Fibroblast of lung (primary cell): ENCODE measurements at regions not wholly inside any gene's neighbourhood (a gene's known extent, or its start where the extent isn't known, plus 50 kb on each side); places are given as distances from the start of the nearest gene placed in this dataset.
A peak's percentile ranks its signal among the peaks of the same experiment; 100 is the strongest.

Experiments
- DNase-seq, 2 donors: peaks; one replicate each; pipeline versions ENCODE4 v3.0.0 to v3.0.0-alpha.2; 2010; ENCODE audit warnings: low read depth in 2 of 2
- H2AFZ ChIP-seq: 2 replicates; pipeline ENCODE4 v1.5.1; 2012; ENCODE audit warnings: low read length, control low read depth, inconsistent platforms
- H3K27ac ChIP-seq: 2 replicates; pipeline ENCODE4 v1.5.1; 2011; ENCODE audit warnings: low read length, control low read depth; ENCODE audit not compliant: insufficient read depth
- H3K27me3 ChIP-seq: 2 replicates; pipeline ENCODE4 v1.5.1; 2011; ENCODE audit warnings: mild to moderate bottlenecking, low read length; ENCODE audit not compliant: control insufficient read depth, insufficient read depth
- H3K36me3 ChIP-seq: 2 replicates; pipeline ENCODE4 v1.5.1; 2011; ENCODE audit warnings: low read length; ENCODE audit not compliant: control insufficient read depth, insufficient read depth
- H3K4me1 ChIP-seq: 2 replicates; pipeline ENCODE4 v1.5.1; 2011; ENCODE audit warnings: low read length; ENCODE audit not compliant: control insufficient read depth, insufficient read depth; ENCODE audit errors: extremely low read depth
- H3K4me2 ChIP-seq: 2 replicates; pipeline ENCODE4 v1.5.1; 2011; ENCODE audit warnings: low read length, control low read depth; ENCODE audit not compliant: insufficient read depth; ENCODE audit errors: extremely low read depth
- H3K4me3 ChIP-seq, 4 experiments: fragments of 200-600 bp in 1 of 4; sonication (generic) in 1 of 4; replicated peaks in 1 of 4; 2 replicates each; pipeline ENCODE4 v1.5.1; 2011 to 2016; ENCODE audit warnings: low read length in 4 of 4, low read depth in 3 of 4, mild to moderate bottlenecking in 3 of 4, control low read depth in 2 of 4, inconsistent platforms in 1 of 4, mixed read lengths in 1 of 4; ENCODE audit not compliant: insufficient read depth in 1 of 4; ENCODE audit errors: control extremely low read depth in 1 of 4
- H3K79me2 ChIP-seq: 2 replicates; pipeline ENCODE4 v1.5.1; 2012; ENCODE audit warnings: mild to moderate bottlenecking, low read length, inconsistent platforms; ENCODE audit not compliant: control insufficient read depth, insufficient read depth
- H3K9ac ChIP-seq: 2 replicates; pipeline ENCODE4 v1.5.1; 2011; ENCODE audit warnings: mild to moderate bottlenecking, low read length, control low read depth; ENCODE audit not compliant: insufficient read depth
- H3K9me3 ChIP-seq: 2 replicates; pipeline ENCODE4 v1.5.1; 2012; ENCODE audit warnings: low read depth, low read length; ENCODE audit not compliant: control insufficient read depth, insufficient read depth
- H4K20me1 ChIP-seq: 2 replicates; pipeline ENCODE4 v1.5.1; 2011; ENCODE audit warnings: low read length; ENCODE audit not compliant: control insufficient read depth, insufficient read depth; ENCODE audit errors: extremely low read depth
- CTCF ChIP-seq, 2 donors: IDR thresholded peaks in 1 of 2; conservative IDR thresholded peaks in 1 of 2; 1 replicate in 1 of 2; 2 replicates in 1 of 2; pipeline ENCODE4 v1.5.1; 2011 to 2012; ENCODE audit warnings: low read length in 2 of 2, control low read depth in 1 of 2, inconsistent platforms in 1 of 2, low read depth in 1 of 2, mild to moderate bottlenecking in 1 of 2
- EZH2 ChIP-seq: IDR thresholded peaks from 2 replicates; pipeline ENCODE4 v1.5.1; 2012; ENCODE audit warnings: low read length, control low read depth, mild to moderate bottlenecking; ENCODE audit errors: missing control alignments

GRCh38 chr9:119836036-119836435 is 466.8 kb upstream of the BRINP1 start:
- Histone ChIP-seq H3K36me3 (no peaks in the 10 kb centered on the region), H3K4me1 (no peaks in the 10 kb centered on the region), H3K27me3 (no peaks in the 10 kb centered on the region), H3K27ac (no peak overlapping the region), H2AFZ (no peak overlapping the region), H3K4me2 (no peak overlapping the region), H4K20me1 (no peaks in the 10 kb centered on the region), H3K9me3 (no peaks in the 10 kb centered on the region), H3K4me3 (no peak overlapping the region), H3K9ac (no peak overlapping the region), H3K79me2 (no peaks in the 10 kb centered on the region)
- peak in 1 of 2 donors; percentile 8 for DNase-seq
- TF ChIP-seq EZH2 (no peak), CTCF (conservative IDR thresholded peaks at IDR 0.05 in 1 of 2, IDR thresholded peaks at IDR 0.05 in 1 of 2; ENCODE audit: low read depth in 1 of 2, low read length in 2 of 2) (no peak)

GRCh38 chr9:119834064-119834620 is 464.9 kb upstream of the BRINP1 start:
- no peaks in the 10 kb centered on the region for H3K36me3 ChIP-seq
- no peaks in the 10 kb centered on the region for H3K9me3 ChIP-seq
- no peak overlapping the region for H2AFZ ChIP-seq
- no peaks in the 10 kb centered on the region for H4K20me1 ChIP-seq
- H3K27ac ChIP-seq = no peak overlapping the region
- H3K9ac ChIP-seq = no peak overlapping the region
- H3K79me2 ChIP-seq = no peaks in the 10 kb centered on the region
- no peaks in the 10 kb centered on the region for H3K27me3 ChIP-seq
- DNase-seq = no peak
- no peak overlapping the region for H3K4me2 ChIP-seq
- no peaks in the 10 kb centered on the region for H3K4me1 ChIP-seq
- H3K4me3 ChIP-seq = no peak overlapping the region
- TF ChIP-seq CTCF (conservative IDR thresholded peaks at IDR 0.05 in 1 of 2, IDR thresholded peaks at IDR 0.05 in 1 of 2; ENCODE audit: low read depth in 1 of 2, low read length in 2 of 2) (no peak), EZH2 (no peak)

- no peak for DNase-seq
- Histone ChIP-seq H3K36me3 (no peaks in the 10 kb centered on the region), H3K27ac (no peak overlapping the region), H3K27me3 (no peaks in the 10 kb centered on the region), H3K9me3 (no peaks in the 10 kb centered on the region), H3K9ac (no peak overlapping the region), H3K4me2 (no peak overlapping the region), H4K20me1 (no peaks in the 10 kb centered on the region), H2AFZ (no peak overlapping the region), H3K79me2 (no peaks in the 10 kb centered on the region), H3K4me3 (no peak overlapping the region), H3K4me1 (no peaks in the 10 kb centered on the region)
- TF ChIP-seq CTCF (conservative IDR thresholded peaks at IDR 0.05 in 1 of 2, IDR thresholded peaks at IDR 0.05 in 1 of 2; ENCODE audit: low read depth in 1 of 2, low read length in 2 of 2) = no peak
- TF ChIP-seq EZH2 = no peak
These were observed 462.1 kb upstream of the BRINP1 start for GRCh38 chr9:119831309-119831708.
